ENCODE measurements at regions not wholly inside any gene's neighbourhood (a gene's known extent, or its start where the extent isn't known, plus 50 kb on each side); places are given as distances from the start of the nearest gene placed in this dataset.
A peak's percentile ranks its signal among the peaks of the same experiment; 100 is the strongest.

DNA sequence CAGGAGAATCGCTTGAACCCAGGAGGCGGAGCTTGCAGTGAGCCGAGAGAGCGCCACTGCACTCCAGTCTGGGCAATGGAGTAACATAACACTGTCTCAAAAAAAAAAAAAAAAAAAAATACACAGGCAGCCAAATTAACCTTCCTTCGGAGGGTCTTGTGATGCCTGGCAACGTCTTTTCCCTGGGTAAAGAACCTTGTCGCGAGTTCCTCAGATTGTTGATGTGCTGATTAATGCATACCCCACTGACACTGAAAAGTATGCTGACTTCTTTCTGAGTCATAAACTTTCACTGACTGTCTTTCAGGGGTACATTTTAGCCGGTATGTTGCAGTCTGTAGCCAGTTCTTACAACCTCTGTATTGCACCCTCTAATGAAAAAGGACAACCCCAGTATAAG is 95.1 kb upstream of the SOD1 start:
- Mint-ChIP-seq H3K4me1 (ENCODE audit: low read depth, unreplicated experiment) (peaks cover 11% of the 10 kb centered on the region), H3K9me3 (ENCODE audit: unreplicated experiment) (no peaks in the 10 kb centered on the region), H3K27ac (ENCODE audit: unreplicated experiment) (no peak overlapping the region), H3K4me3 (ENCODE audit: unreplicated experiment) (peak overlapping the region; percentile 45), H3K27me3 (ENCODE audit: low read depth, unreplicated experiment) (peaks cover 2% of the 10 kb centered on the region), H3K36me3 (ENCODE audit: low read depth, unreplicated experiment) (no peaks in the 10 kb centered on the region)
- Histone ChIP-seq H3K27me3 (ENCODE audit: insufficient read depth, low read length) (no peaks in the 10 kb centered on the region), H3K4me3 (ENCODE audit: insufficient read depth, low read depth, low read length) (no peak overlapping the region), H3K4me2 (ENCODE audit: low read length) (peak overlapping the region; percentile 32), H2AFZ (ENCODE audit: low read depth, low read length) (no peak overlapping the region), H3K9ac (ENCODE audit: low read length) (no peak overlapping the region), H3K36me3 (ENCODE audit: insufficient read depth, low read length) (no peaks in the 10 kb centered on the region), H4K20me1 (ENCODE audit: insufficient read depth, low read length) (no peaks in the 10 kb centered on the region), H3K9me3 (ENCODE audit: insufficient read depth, low read depth, low read length) (no peaks in the 10 kb centered on the region), H3K27ac (ENCODE audit: low read depth, low read length) (no peak overlapping the region), H3K4me1 (ENCODE audit: insufficient read depth, low read length) (peaks cover 11% of the 10 kb centered on the region), H3K79me2 (ENCODE audit: insufficient read depth, low read length) (no peaks in the 10 kb centered on the region)
- FAIRE-seq, result no peak
- peak; percentile 78 for DNase-seq (ENCODE audit: low read depth)
- TF ChIP-seq, protein P1, sequence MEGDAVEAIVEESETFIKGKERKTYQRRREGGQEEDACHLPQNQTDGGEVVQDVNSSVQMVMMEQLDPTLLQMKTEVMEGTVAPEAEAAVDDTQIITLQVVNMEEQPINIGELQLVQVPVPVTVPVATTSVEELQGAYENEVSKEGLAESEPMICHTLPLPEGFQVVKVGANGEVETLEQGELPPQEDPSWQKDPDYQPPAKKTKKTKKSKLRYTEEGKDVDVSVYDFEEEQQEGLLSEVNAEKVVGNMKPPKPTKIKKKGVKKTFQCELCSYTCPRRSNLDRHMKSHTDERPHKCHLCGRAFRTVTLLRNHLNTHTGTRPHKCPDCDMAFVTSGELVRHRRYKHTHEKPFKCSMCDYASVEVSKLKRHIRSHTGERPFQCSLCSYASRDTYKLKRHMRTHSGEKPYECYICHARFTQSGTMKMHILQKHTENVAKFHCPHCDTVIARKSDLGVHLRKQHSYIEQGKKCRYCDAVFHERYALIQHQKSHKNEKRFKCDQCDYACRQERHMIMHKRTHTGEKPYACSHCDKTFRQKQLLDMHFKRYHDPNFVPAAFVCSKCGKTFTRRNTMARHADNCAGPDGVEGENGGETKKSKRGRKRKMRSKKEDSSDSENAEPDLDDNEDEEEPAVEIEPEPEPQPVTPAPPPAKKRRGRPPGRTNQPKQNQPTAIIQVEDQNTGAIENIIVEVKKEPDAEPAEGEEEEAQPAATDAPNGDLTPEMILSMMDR (IDR thresholded peaks at IDR 0.05; ENCODE audit: insufficient read depth, low read depth, low read length), result no peak
- no peak for TF ChIP-seq EZH2 (IDR thresholded peaks at IDR 0.05; ENCODE audit: insufficient read depth, low read length)

DNA sequence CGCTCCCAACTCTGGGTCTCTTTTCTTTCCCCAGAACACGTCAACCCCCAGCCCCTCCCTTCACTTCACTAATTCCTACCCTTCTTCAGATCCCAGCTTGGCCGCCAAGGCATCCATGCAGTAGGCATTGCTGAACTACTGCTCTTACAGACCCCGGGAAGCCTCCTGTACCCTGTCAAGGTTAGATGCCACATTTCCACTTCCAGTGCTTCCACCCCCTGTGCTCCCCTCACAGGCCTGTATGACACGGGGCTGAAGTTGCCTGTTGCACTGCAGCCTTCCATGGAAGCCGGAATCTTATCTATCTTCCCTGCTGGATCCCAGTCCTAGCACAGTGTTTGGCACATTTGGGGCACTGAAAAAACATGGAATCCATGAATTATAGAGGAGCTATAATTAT is 99.0 kb upstream of the SOD1 start:
- Histone ChIP-seq H4K20me1 (ENCODE audit: insufficient read depth, low read length) (no peaks in the 10 kb centered on the region), H3K27ac (ENCODE audit: low read depth, low read length) (no peak overlapping the region), H3K79me2 (ENCODE audit: insufficient read depth, low read length) (no peaks in the 10 kb centered on the region), H3K9ac (ENCODE audit: low read length) (no peak overlapping the region), H3K36me3 (ENCODE audit: insufficient read depth, low read length) (no peaks in the 10 kb centered on the region), H3K4me3 (ENCODE audit: insufficient read depth, low read depth, low read length) (no peak overlapping the region), H2AFZ (ENCODE audit: low read depth, low read length) (no peak overlapping the region), H3K9me3 (ENCODE audit: insufficient read depth, low read depth, low read length) (no peaks in the 10 kb centered on the region), H3K4me2 (ENCODE audit: low read length) (peak overlapping the region; percentile 96), H3K4me1 (ENCODE audit: insufficient read depth, low read length) (peaks cover 20% of the 10 kb centered on the region), H3K27me3 (ENCODE audit: insufficient read depth, low read length) (no peaks in the 10 kb centered on the region)
- FAIRE-seq, result no peak
- Mint-ChIP-seq H3K9me3 (ENCODE audit: unreplicated experiment) (no peaks in the 10 kb centered on the region), H3K27me3 (ENCODE audit: low read depth, unreplicated experiment) (no peaks in the 10 kb centered on the region), H3K36me3 (ENCODE audit: low read depth, unreplicated experiment) (no peaks in the 10 kb centered on the region), H3K4me3 (ENCODE audit: unreplicated experiment) (no peak overlapping the region), H3K27ac (ENCODE audit: unreplicated experiment) (no peak overlapping the region), H3K4me1 (ENCODE audit: low read depth, unreplicated experiment) (peaks cover 11% of the 10 kb centered on the region)
- no peak for DNase-seq (ENCODE audit: low read depth)
- TF ChIP-seq EZH2 (IDR thresholded peaks at IDR 0.05; ENCODE audit: insufficient read depth, low read length), result no peak
- TF ChIP-seq, protein P1 (IDR thresholded peaks at IDR 0.05; ENCODE audit: insufficient read depth, low read depth, low read length), result no peak

GRCh38 chr21:31559368-31560119 is 99.9 kb upstream of the SOD1 start:
- no peak for TF ChIP-seq EZH2 (IDR thresholded peaks at IDR 0.05; ENCODE audit: insufficient read depth, low read length)
- TF ChIP-seq, protein P1 (IDR thresholded peaks at IDR 0.05; ENCODE audit: insufficient read depth, low read depth, low read length), result no peak
- peak overlapping the region; percentile 72 for H3K9ac ChIP-seq (ENCODE audit: low read length)
- H3K4me2 ChIP-seq (ENCODE audit: low read length), result peak overlapping the region; percentile 96
- Mint-ChIP-seq H3K4me3 (ENCODE audit: unreplicated experiment) (peak overlapping the region; percentile 89), H3K4me1 (ENCODE audit: low read depth, unreplicated experiment) (peaks cover 18% of the 10 kb centered on the region), H3K36me3 (ENCODE audit: low read depth, unreplicated experiment) (no peaks in the 10 kb centered on the region), H3K27ac (ENCODE audit: unreplicated experiment) (no peak overlapping the region), H3K27me3 (ENCODE audit: low read depth, unreplicated experiment) (no peaks in the 10 kb centered on the region), H3K9me3 (ENCODE audit: unreplicated experiment) (no peaks in the 10 kb centered on the region)
- peak overlapping the region; percentile 98 for H2AFZ ChIP-seq (ENCODE audit: low read depth, low read length)
- H3K27ac ChIP-seq (ENCODE audit: low read depth, low read length), result no peak overlapping the region
- H3K9me3 ChIP-seq (ENCODE audit: insufficient read depth, low read depth, low read length), result no peaks in the 10 kb centered on the region
- peak overlapping the region; percentile 72 for H3K4me3 ChIP-seq (ENCODE audit: insufficient read depth, low read depth, low read length)
- no peaks in the 10 kb centered on the region for H4K20me1 ChIP-seq (ENCODE audit: insufficient read depth, low read length)
- no peaks in the 10 kb centered on the region for H3K36me3 ChIP-seq (ENCODE audit: insufficient read depth, low read length)
- DNase-seq (ENCODE audit: low read depth) (peak; percentile 96), FAIRE-seq (no peak)
- H3K79me2 ChIP-seq (ENCODE audit: insufficient read depth, low read length), result no peaks in the 10 kb centered on the region
- H3K4me1 ChIP-seq (ENCODE audit: insufficient read depth, low read length), result peaks cover 22% of the 10 kb centered on the region
- H3K27me3 ChIP-seq (ENCODE audit: insufficient read depth, low read length), result no peaks in the 10 kb centered on the region

Measured in astrocyte (in vitro differentiated cells and primary cell).